ENCODE measurements at regions not wholly inside any gene's neighbourhood (a gene's known extent, or its start where the extent isn't known, plus 50 kb on each side); places are given as distances from the start of the nearest gene placed in this dataset.

- TF ChIP-seq POLR2A (IDR thresholded peaks at IDR 0.05) (no peak), CTCF (IDR thresholded peaks at IDR 0.05) (no peak)
These were observed 511.9 kb downstream of the RPL10L start for GRCh38 chr14:46139649-46140048.
